MCF 10A (cell line): ENCODE measurements at regions not wholly inside any gene's neighbourhood (a gene's known extent, or its start where the extent isn't known, plus 50 kb on each side); places are given as distances from the start of the nearest gene placed in this dataset.
"Not testable (repeated sequence)": the region's sequence is repeated elsewhere in the genome, so short reads cannot be mapped to it uniquely, and the experiment has no call there.

ENCODE experiments used
- BruUV-seq: library from RNA; stranded (reverse); fragments of 400-500 nt; replicated peaks from 2 replicates; lab custom pipeline; 2021; lab: Mats Ljungman, UMichigan
- CTCF ChIA-PET: fragments of 300-600 bp; sonication (Branson Sonifier 250); formaldehyde crosslinking; extraction: SDS; loops from one replicate; lab custom pipeline; 2021; ENCODE audit warnings: antibody characterized with exemption, inconsistent platforms; lab: Yijun Ruan, JAX
- POLR2A ChIA-PET: fragments of 300-600, 350-650 bp; sonication (Branson Sonifier 250); formaldehyde crosslinking; extraction: SDS; loops from one replicate; lab custom pipeline; 2020; ENCODE audit warnings: antibody characterized with exemption, inconsistent platforms; lab: Yijun Ruan, JAX
- DNase-seq: peaks from one replicate; pipeline ENCODE4 v3.0.0-alpha.2; 2018; ENCODE audit not compliant: unreplicated experiment
- H3K27ac Mint-ChIP-seq: one replicate; pipeline ENCODE4 v1.8.0; 2022; ENCODE audit warnings: mild to moderate bottlenecking, low read depth, mixed read lengths; ENCODE audit not compliant: unreplicated experiment
- H3K27me3 Mint-ChIP-seq: one replicate; pipeline ENCODE4 v1.8.0; 2022; ENCODE audit warnings: mixed read lengths; ENCODE audit not compliant: insufficient read depth, unreplicated experiment
- H3K36me3 Mint-ChIP-seq: one replicate; pipeline ENCODE4 v1.8.0; 2022; ENCODE audit warnings: mild to moderate bottlenecking, moderate library complexity, mixed read lengths; ENCODE audit not compliant: insufficient read depth, unreplicated experiment
- H3K4me1 Mint-ChIP-seq: one replicate; pipeline ENCODE4 v1.8.0; 2022; ENCODE audit warnings: mixed read lengths; ENCODE audit not compliant: insufficient read depth, unreplicated experiment
- H3K4me3 Mint-ChIP-seq: one replicate; pipeline ENCODE4 v1.8.0; 2022; ENCODE audit warnings: mild to moderate bottlenecking, moderate library complexity, mixed read lengths; ENCODE audit not compliant: unreplicated experiment
- H3K9me3 Mint-ChIP-seq: one replicate; pipeline ENCODE4 v1.8.0; 2022; ENCODE audit warnings: mixed read lengths; ENCODE audit not compliant: unreplicated experiment
- intact Hi-C: fragments of 100-400 bp; cut with micrococcal nuclease; formaldehyde crosslinking; loops from 2 replicates; pipeline ENCODE4 v1.14.1; 2022
- TF ChIP-seq, protein P1 (sequence below): fragments of 200-600 bp; IDR thresholded peaks from one replicate; pipeline ENCODE4 v1.8.0; 2022; ENCODE audit warnings: antibody characterized with exemption, mild to moderate bottlenecking; ENCODE audit not compliant: unreplicated experiment

DNA sequence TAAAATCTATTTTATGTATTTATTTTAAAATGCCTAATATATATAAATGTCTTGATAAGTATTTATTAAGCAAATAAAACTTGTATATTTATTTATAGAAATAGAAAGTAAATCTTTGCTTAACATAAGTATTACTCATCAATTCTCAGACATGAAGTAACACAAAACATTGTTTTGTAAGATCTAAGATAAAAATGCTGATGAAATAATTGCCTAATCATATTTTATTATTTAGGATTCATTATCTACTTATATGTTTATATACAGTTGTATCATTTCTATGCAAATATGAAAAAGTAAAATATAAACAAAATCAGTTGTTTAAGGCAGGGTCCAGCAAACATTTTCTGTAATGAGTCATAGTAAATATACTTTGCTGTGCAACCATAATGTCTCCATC lies 507.8 kb upstream of the CNTN5 start:
- intact Hi-C loops: no loop called here
- H3K36me3 Mint-ChIP-seq: no peaks in the 10 kb centered on the region
- H3K4me1 Mint-ChIP-seq: no peaks in the 10 kb centered on the region
- H3K27me3 Mint-ChIP-seq: no peaks in the 10 kb centered on the region
- TF ChIP-seq, protein P1, sequence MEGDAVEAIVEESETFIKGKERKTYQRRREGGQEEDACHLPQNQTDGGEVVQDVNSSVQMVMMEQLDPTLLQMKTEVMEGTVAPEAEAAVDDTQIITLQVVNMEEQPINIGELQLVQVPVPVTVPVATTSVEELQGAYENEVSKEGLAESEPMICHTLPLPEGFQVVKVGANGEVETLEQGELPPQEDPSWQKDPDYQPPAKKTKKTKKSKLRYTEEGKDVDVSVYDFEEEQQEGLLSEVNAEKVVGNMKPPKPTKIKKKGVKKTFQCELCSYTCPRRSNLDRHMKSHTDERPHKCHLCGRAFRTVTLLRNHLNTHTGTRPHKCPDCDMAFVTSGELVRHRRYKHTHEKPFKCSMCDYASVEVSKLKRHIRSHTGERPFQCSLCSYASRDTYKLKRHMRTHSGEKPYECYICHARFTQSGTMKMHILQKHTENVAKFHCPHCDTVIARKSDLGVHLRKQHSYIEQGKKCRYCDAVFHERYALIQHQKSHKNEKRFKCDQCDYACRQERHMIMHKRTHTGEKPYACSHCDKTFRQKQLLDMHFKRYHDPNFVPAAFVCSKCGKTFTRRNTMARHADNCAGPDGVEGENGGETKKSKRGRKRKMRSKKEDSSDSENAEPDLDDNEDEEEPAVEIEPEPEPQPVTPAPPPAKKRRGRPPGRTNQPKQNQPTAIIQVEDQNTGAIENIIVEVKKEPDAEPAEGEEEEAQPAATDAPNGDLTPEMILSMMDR: no peak
- DNase-seq: no peak
- ChIA-PET CTCF (no interaction called here), POLR2A (no interaction called here)
- BruUV-seq: no TSS peak
- no peak overlapping the region for H3K27ac Mint-ChIP-seq
- peaks cover 11% of the 10 kb centered on the region for H3K9me3 Mint-ChIP-seq
- no peak overlapping the region for H3K4me3 Mint-ChIP-seq

DNA sequence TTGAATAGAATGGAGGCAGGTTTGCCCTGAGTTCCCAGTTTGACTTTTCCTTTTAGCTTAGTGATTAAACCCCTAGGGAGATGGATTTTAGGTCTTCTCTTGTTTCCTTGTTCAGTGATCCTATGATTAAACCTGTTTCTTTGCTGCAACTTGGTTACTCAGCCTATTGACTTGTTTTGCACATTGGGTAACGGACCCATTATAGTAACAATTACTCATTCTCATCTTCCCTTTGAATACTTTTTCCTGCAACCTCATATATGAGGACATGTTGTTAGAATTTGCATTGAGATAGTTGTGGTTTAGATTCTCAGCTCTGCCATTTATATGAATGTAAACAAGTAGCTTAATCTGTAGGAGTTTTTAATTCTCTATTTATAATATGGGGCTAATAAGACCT lies 489.2 kb upstream of the CNTN5 start:
- TF ChIP-seq, protein P1: no peak
- intact Hi-C loops: no loop called here
- Mint-ChIP-seq H3K4me3 (no peak overlapping the region), H3K36me3 (no peaks in the 10 kb centered on the region), H3K27me3 (no peaks in the 10 kb centered on the region), H3K9me3 (no peaks in the 10 kb centered on the region), H3K4me1 (no peaks in the 10 kb centered on the region), H3K27ac (no peak overlapping the region)
- BruUV-seq: no TSS peak
- CTCF ChIA-PET: no interaction called here
- DNase-seq: no peak
- POLR2A ChIA-PET: interaction anchor here (0.6 kb wide), 1 partner anchor 1702 kb away, joined by 3 read pairs; no protein-coding TSS in a partner anchor

DNA sequence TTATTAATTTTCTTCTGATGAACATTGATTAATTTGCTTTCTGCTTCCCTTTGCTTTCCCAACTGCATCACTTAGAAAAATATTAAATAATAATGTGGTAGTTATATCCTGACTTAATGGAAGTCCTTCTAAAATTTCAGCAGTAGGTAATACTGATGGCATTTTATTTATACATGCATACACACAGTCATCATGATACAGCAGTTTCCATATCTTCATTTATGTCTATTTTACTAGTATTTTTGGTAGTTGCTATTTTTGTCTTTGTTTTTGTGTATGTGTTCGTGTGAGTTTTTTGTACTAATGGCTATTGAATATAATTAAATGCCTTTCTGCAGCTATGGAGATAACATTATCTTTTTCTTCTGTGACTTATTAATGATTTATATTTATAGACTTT lies 484.7 kb upstream of the CNTN5 start:
- Mint-ChIP-seq H3K4me3 (no peak overlapping the region), H3K36me3 (no peaks in the 10 kb centered on the region), H3K27me3 (no peaks in the 10 kb centered on the region), H3K4me1 (no peaks in the 10 kb centered on the region), H3K27ac (no peak overlapping the region), H3K9me3 (no peaks in the 10 kb centered on the region)
- intact Hi-C loops: no loop called here
- ChIA-PET CTCF (no interaction called here), POLR2A (no interaction called here)
- no peak for DNase-seq
- BruUV-seq: no TSS peak
- TF ChIP-seq, protein P1: no peak

DNA sequence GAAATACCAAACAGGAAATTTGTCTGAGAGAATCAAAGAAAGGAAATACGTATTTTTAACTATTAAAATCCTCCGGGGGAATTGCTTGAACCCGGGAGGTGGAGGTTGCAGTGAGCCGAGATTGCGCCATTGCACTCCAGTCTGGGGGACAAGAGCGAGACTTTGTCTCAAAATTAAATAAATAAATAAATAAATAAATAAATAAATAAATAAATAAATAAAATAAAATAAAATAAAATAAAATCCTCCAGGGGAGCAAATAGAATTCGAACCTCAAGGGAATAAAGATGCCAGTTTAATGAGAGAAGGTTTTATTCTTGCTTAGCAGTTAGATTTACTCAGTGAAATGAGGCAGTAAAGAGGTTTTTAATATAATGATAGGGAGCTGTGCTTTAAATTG lies 482.4 kb upstream of the CNTN5 start:
- DNase-seq, H3K9me3 Mint-ChIP-seq, intact Hi-C loops, H3K27me3 Mint-ChIP-seq, CTCF ChIA-PET, POLR2A ChIA-PET, BruUV-seq, H3K27ac Mint-ChIP-seq, H3K4me3 Mint-ChIP-seq, H3K4me1 Mint-ChIP-seq, H3K36me3 Mint-ChIP-seq: not testable (repeated sequence)
